ENCODE measurements at regions not wholly inside any gene's neighbourhood (a gene's known extent, or its start where the extent isn't known, plus 50 kb on each side); places are given as distances from the start of the nearest gene placed in this dataset.

- Histone ChIP-seq H3K27me3 (ENCODE audit: insufficient read depth) (no peaks in the 10 kb centered on the region), H3K36me3 (replicated peaks in 1 of 2; ENCODE audit: control insufficient read depth in 1 of 2, insufficient read depth in 2 of 2, low read length in 1 of 2) (no peaks in the 10 kb centered on the region), H4K20me1 (ENCODE audit: insufficient read depth) (no peaks in the 10 kb centered on the region), H3K9me2 (no peaks in the 10 kb centered on the region), H3K4me3 (ENCODE audit: low read depth in 2 of 2, low read length in 1 of 2) (no peak overlapping the region), H3K27ac (ENCODE audit: low read depth in 2 of 2, low read length in 1 of 2) (no peak overlapping the region), H3K4me2 (no peak overlapping the region), H3K4me1 (ENCODE audit: control insufficient read depth in 1 of 2, insufficient read depth in 2 of 2, low read depth in 1 of 2, low read length in 1 of 2) (peaks cover 10 to 14% of the 10 kb centered on the region in 2 experiments; a peak in 3 of 4 replicates), H3F3A (replicated peaks; ENCODE audit: insufficient read depth) (no peaks in the 10 kb centered on the region), H3K79me2 (ENCODE audit: insufficient read depth) (no peaks in the 10 kb centered on the region), H3K9ac (no peak overlapping the region), H3K9me3 (no peaks in the 10 kb centered on the region), H2AFZ (ENCODE audit: low read depth) (no peak overlapping the region)
- ChIA-PET POLR2A (no interaction called here), CTCF (no interaction called here)
- TF ChIP-seq TAF1 (IDR thresholded peaks at IDR 0.05; ENCODE audit: borderline replicate concordance, low read depth, low read length): no peak
- TF ChIP-seq PBX3 (IDR thresholded peaks at IDR 0.05): no peak
- no peak for TF ChIP-seq IRF3 (IDR thresholded peaks at IDR 0.05; ENCODE audit: low read depth, low read length)
- TF ChIP-seq RFX5 (IDR thresholded peaks at IDR 0.05; ENCODE audit: low read length): no peak
- TF ChIP-seq FOSL2 (IDR thresholded peaks at IDR 0.05; ENCODE audit: borderline replicate concordance, low read depth): no peak
- TF ChIP-seq EZH2phosphoT487 (IDR thresholded peaks at IDR 0.05; ENCODE audit: borderline replicate concordance, low read depth): no peak
- TF ChIP-seq SIN3A (IDR thresholded peaks at IDR 0.05; ENCODE audit: borderline replicate concordance, low read depth, low read length): no peak
- TF ChIP-seq, protein P1, sequence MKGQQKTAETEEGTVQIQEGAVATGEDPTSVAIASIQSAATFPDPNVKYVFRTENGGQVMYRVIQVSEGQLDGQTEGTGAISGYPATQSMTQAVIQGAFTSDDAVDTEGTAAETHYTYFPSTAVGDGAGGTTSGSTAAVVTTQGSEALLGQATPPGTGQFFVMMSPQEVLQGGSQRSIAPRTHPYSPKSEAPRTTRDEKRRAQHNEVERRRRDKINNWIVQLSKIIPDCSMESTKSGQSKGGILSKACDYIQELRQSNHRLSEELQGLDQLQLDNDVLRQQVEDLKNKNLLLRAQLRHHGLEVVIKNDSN (IDR thresholded peaks at IDR 0.05; ENCODE audit: borderline replicate concordance, low read depth): no peak
- TF ChIP-seq RXRA (IDR thresholded peaks at IDR 0.05; ENCODE audit: borderline replicate concordance, low read depth): no peak
- no peak for TF ChIP-seq FOXM1 (IDR thresholded peaks at IDR 0.05; ENCODE audit: low read depth)
- no peak for TF ChIP-seq JUND (IDR thresholded peaks at IDR 0.05)
- no peak for TF ChIP-seq ELF1 (IDR thresholded peaks at IDR 0.05)
- 85% methylated on average over 2 of the region's 2 CpGs for WGBS (ENCODE audit: low lambda C conversion rate)
- no peak for DNase-seq
Observed at GRCh38 chr3:170762064-170762463, 107.9 kb downstream of the RPL22L1 start.

DNA sequence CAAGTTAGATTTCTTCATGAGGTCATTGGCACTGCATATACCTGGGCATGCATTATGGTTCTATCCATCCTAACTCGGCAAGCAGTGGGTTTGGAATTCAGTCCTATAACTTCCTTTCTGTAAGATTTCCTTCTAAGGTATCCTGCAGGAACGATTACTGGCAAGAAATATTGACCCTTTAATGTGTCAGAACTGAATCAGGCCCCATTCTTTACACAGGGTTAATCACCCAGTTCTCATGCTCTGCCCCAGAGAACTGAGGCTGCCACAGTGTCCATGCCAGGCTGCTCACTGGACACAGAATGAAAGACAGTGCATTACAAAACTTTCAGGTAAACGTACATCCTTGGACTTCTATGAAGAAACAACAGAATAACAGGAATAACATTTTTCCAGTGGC is 108.9 kb downstream of the RPL22L1 start:
- WGBS (ENCODE audit: low lambda C conversion rate): 65% methylated on average over 3 of the region's 3 CpGs
- DNase-seq: no peak
- Histone ChIP-seq H3K4me3 (ENCODE audit: low read depth in 2 of 2, low read length in 1 of 2) (no peak overlapping the region), H3K9me3 (no peaks in the 10 kb centered on the region), H3K9ac (no peak overlapping the region), H4K20me1 (ENCODE audit: insufficient read depth) (no peaks in the 10 kb centered on the region), H3K36me3 (replicated peaks in 1 of 2; ENCODE audit: control insufficient read depth in 1 of 2, insufficient read depth in 2 of 2, low read length in 1 of 2) (no peaks in the 10 kb centered on the region), H3K9me2 (no peaks in the 10 kb centered on the region), H3K4me2 (no peak overlapping the region), H3K4me1 (ENCODE audit: control insufficient read depth in 1 of 2, insufficient read depth in 2 of 2, low read depth in 1 of 2, low read length in 1 of 2) (peaks cover 10 to 14% of the 10 kb centered on the region in 2 experiments; a peak in 3 of 4 replicates), H3K27ac (ENCODE audit: low read depth in 2 of 2, low read length in 1 of 2) (no peak overlapping the region), H2AFZ (ENCODE audit: low read depth) (no peak overlapping the region), H3K79me2 (ENCODE audit: insufficient read depth) (no peaks in the 10 kb centered on the region), H3F3A (replicated peaks; ENCODE audit: insufficient read depth) (no peaks in the 10 kb centered on the region), H3K27me3 (ENCODE audit: insufficient read depth) (no peaks in the 10 kb centered on the region)
- ChIA-PET CTCF (no interaction called here), POLR2A (no interaction called here)
- no peak for TF ChIP-seq NFIC (IDR thresholded peaks at IDR 0.05; ENCODE audit: borderline replicate concordance)
- no peak for TF ChIP-seq RAD21 (IDR thresholded peaks at IDR 0.05; ENCODE audit: low read length)
- TF ChIP-seq CHD2 (IDR thresholded peaks at IDR 0.05; ENCODE audit: low read length, partially characterized antibody): no peak
- no peak for TF ChIP-seq PBX3 (IDR thresholded peaks at IDR 0.05)
- no peak for TF ChIP-seq SMC3 (IDR thresholded peaks at IDR 0.05; ENCODE audit: low read depth, low read length)
- no peak for TF ChIP-seq ZBTB33 (IDR thresholded peaks at IDR 0.05; ENCODE audit: borderline replicate concordance, low read depth)
- no peak for TF ChIP-seq ELF1 (IDR thresholded peaks at IDR 0.05)
- TF ChIP-seq GATA2 (CRISPR knock-in tag; IDR thresholded peaks at IDR 0.05): no peak
- no peak for TF ChIP-seq EZH2phosphoT487 (IDR thresholded peaks at IDR 0.05; ENCODE audit: borderline replicate concordance, low read depth)
- TF ChIP-seq CTCF (IDR thresholded peaks at IDR 0.05): no peak
- no peak for TF ChIP-seq GABPA (IDR thresholded peaks at IDR 0.05; ENCODE audit: low read depth)
- TF ChIP-seq MXI1 (IDR thresholded peaks at IDR 0.05; ENCODE audit: low read depth, low read length): no peak

Measured in SK-N-SH (cell line).